ENCODE measurements at regions not wholly inside any gene's neighbourhood (a gene's known extent, or its start where the extent isn't known, plus 50 kb on each side); places are given as distances from the start of the nearest gene placed in this dataset.

- Histone ChIP-seq H3K4me1 (ENCODE audit: insufficient read depth, low read length) (no peaks in the 10 kb centered on the region), H3K4me3 (ENCODE audit: low read length) (no peak overlapping the region), H3K9me3 (ENCODE audit: low read length) (no peaks in the 10 kb centered on the region), H3K79me2 (ENCODE audit: low read length) (no peaks in the 10 kb centered on the region), H3K9ac (ENCODE audit: low read length) (no peak overlapping the region), H3K27me3 (ENCODE audit: low read length) (no peaks in the 10 kb centered on the region), H3K9me2 (replicated peaks; ENCODE audit: low read length) (no peaks in the 10 kb centered on the region), H3F3A (ENCODE audit: low read length, unreplicated experiment) (no peaks in the 10 kb centered on the region), H4K20me1 (ENCODE audit: low read length) (no peaks in the 10 kb centered on the region), H3K27ac (ENCODE audit: low read length) (no peak overlapping the region), H3K36me3 (ENCODE audit: low read depth, low read length) (no peaks in the 10 kb centered on the region), H2AFZ (ENCODE audit: low read length) (no peak overlapping the region), H3K4me2 (ENCODE audit: low read length) (no peak overlapping the region)
- ChIA-PET POLR2A (ENCODE audit: unreplicated experiment) (no interaction called here), CTCF (no interaction called here)
- intact Hi-C loops (cut with micrococcal nuclease) = no loop called here
- TF ChIP-seq EZH2 (IDR thresholded peaks at IDR 0.05; ENCODE audit: low read length, unreplicated experiment) = no peak
- TF ChIP-seq EZH2phosphoT487 (IDR thresholded peaks at IDR 0.05; ENCODE audit: borderline replicate concordance, low read length) = no peak
- TF ChIP-seq CTCF (conservative IDR thresholded peaks at IDR 0.05; ENCODE audit: low read depth, low read length) = no peak
- BruUV-seq (replicated peaks) = no TSS peak
- ATAC-seq (no peak), DNase-seq (no peak)
Measured at GRCh38 chr22:48744967-48745841, 1082.5 kb downstream of the BRD1 start.

GRCh38 chr22:48744283-48744641 lies 1083.4 kb downstream of the BRD1 start:
- CTCF ChIA-PET = no interaction called here
- TF ChIP-seq EZH2phosphoT487 (IDR thresholded peaks at IDR 0.05; ENCODE audit: borderline replicate concordance, low read length) (no peak), CTCF (conservative IDR thresholded peaks at IDR 0.05; ENCODE audit: low read depth, low read length) (no peak), EZH2 (IDR thresholded peaks at IDR 0.05; ENCODE audit: low read length, unreplicated experiment) (no peak)
- Histone ChIP-seq H2AFZ (ENCODE audit: low read length) (no peak overlapping the region), H3K9me3 (ENCODE audit: low read length) (no peaks in the 10 kb centered on the region), H3K27me3 (ENCODE audit: low read length) (no peaks in the 10 kb centered on the region), H3F3A (ENCODE audit: low read length, unreplicated experiment) (no peaks in the 10 kb centered on the region), H3K4me3 (ENCODE audit: low read length) (no peak overlapping the region), H3K36me3 (ENCODE audit: low read depth, low read length) (no peaks in the 10 kb centered on the region), H3K9ac (ENCODE audit: low read length) (no peak overlapping the region), H3K9me2 (replicated peaks; ENCODE audit: low read length) (no peaks in the 10 kb centered on the region), H3K79me2 (ENCODE audit: low read length) (no peaks in the 10 kb centered on the region), H3K27ac (ENCODE audit: low read length) (no peak overlapping the region), H3K4me2 (ENCODE audit: low read length) (no peak overlapping the region), H4K20me1 (ENCODE audit: low read length) (no peaks in the 10 kb centered on the region), H3K4me1 (ENCODE audit: insufficient read depth, low read length) (no peaks in the 10 kb centered on the region)
- no peak for ATAC-seq
- intact Hi-C loops (cut with micrococcal nuclease) = no loop called here
- BruUV-seq (replicated peaks) = no TSS peak
- DNase-seq = no peak
- POLR2A ChIA-PET (ENCODE audit: unreplicated experiment) = no interaction called here

GRCh38 chr22:48743601-48744282 lies 1083.9 kb downstream of the BRD1 start:
- Histone ChIP-seq H3K9ac (ENCODE audit: low read length) (no peak overlapping the region), H3K27me3 (ENCODE audit: low read length) (no peaks in the 10 kb centered on the region), H3K9me2 (replicated peaks; ENCODE audit: low read length) (no peaks in the 10 kb centered on the region), H3F3A (ENCODE audit: low read length, unreplicated experiment) (no peaks in the 10 kb centered on the region), H3K4me2 (ENCODE audit: low read length) (no peak overlapping the region), H2AFZ (ENCODE audit: low read length) (no peak overlapping the region), H3K4me1 (ENCODE audit: insufficient read depth, low read length) (no peaks in the 10 kb centered on the region), H4K20me1 (ENCODE audit: low read length) (no peaks in the 10 kb centered on the region), H3K79me2 (ENCODE audit: low read length) (no peaks in the 10 kb centered on the region), H3K9me3 (ENCODE audit: low read length) (no peaks in the 10 kb centered on the region), H3K36me3 (ENCODE audit: low read depth, low read length) (no peaks in the 10 kb centered on the region), H3K4me3 (ENCODE audit: low read length) (no peak overlapping the region), H3K27ac (ENCODE audit: low read length) (no peak overlapping the region)
- CTCF ChIA-PET = no interaction called here
- POLR2A ChIA-PET (ENCODE audit: unreplicated experiment) = no interaction called here
- intact Hi-C loops (cut with micrococcal nuclease) = no loop called here
- ATAC-seq (no peak), DNase-seq (no peak)
- TF ChIP-seq EZH2phosphoT487 (IDR thresholded peaks at IDR 0.05; ENCODE audit: borderline replicate concordance, low read length) = no peak
- TF ChIP-seq EZH2 (IDR thresholded peaks at IDR 0.05; ENCODE audit: low read length, unreplicated experiment) = no peak
- TF ChIP-seq CTCF (conservative IDR thresholded peaks at IDR 0.05; ENCODE audit: low read depth, low read length) = no peak
- no TSS peak for BruUV-seq (replicated peaks)

Measured in PC-3 (cell line).